HEK293 (cell line): ENCODE measurements at regions not wholly inside any gene's neighbourhood (a gene's known extent, or its start where the extent isn't known, plus 50 kb on each side); places are given as distances from the start of the nearest gene placed in this dataset.

Experiments
- KLF9 ChIP-seq: fragments of 450-650 bp; formaldehyde crosslinking; IDR thresholded peaks from 2 replicates; pipeline ENCODE4 v1.5.1; 2016; ENCODE audit warnings: missing biosample characterization, missing genetic modification characterization, low read depth
- YY1 ChIP-seq: fragments of 450-650 bp; formaldehyde crosslinking; IDR thresholded peaks from 2 replicates; pipeline ENCODE4 v1.5.1; 2018; ENCODE audit warnings: missing biosample characterization, missing genetic modification characterization
- ZNF362 ChIP-seq: fragments of 450-650 bp; formaldehyde crosslinking; IDR thresholded peaks from 2 replicates; pipeline ENCODE4 v1.5.1; 2016; ENCODE audit warnings: missing biosample characterization, missing genetic modification characterization
- TF ChIP-seq, protein P1 (sequence below): fragments of 450-650 bp; formaldehyde crosslinking; IDR thresholded peaks from 2 replicates; pipeline ENCODE4 v1.5.1; 2016; ENCODE audit warnings: missing biosample characterization, missing genetic modification characterization

DNA sequence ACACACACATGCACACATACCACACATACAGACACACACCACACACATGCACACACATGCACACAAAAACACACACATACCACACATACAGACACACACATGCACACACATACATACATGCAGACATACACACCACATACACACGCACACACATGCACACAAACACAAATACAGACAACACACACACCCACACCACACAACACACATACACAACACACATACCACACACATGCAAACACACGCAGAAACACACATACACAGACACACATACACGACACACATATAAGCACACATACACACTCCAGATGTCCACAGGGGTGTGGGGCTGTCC, 60.1 kb upstream of the PPP2R2D start:
- no peak for TF ChIP-seq YY1 (tag by site-specific recombination)
- TF ChIP-seq KLF9 (tag by site-specific recombination), result no peak
- no peak for TF ChIP-seq ZNF362 (tag by site-specific recombination)
- TF ChIP-seq, protein P1, sequence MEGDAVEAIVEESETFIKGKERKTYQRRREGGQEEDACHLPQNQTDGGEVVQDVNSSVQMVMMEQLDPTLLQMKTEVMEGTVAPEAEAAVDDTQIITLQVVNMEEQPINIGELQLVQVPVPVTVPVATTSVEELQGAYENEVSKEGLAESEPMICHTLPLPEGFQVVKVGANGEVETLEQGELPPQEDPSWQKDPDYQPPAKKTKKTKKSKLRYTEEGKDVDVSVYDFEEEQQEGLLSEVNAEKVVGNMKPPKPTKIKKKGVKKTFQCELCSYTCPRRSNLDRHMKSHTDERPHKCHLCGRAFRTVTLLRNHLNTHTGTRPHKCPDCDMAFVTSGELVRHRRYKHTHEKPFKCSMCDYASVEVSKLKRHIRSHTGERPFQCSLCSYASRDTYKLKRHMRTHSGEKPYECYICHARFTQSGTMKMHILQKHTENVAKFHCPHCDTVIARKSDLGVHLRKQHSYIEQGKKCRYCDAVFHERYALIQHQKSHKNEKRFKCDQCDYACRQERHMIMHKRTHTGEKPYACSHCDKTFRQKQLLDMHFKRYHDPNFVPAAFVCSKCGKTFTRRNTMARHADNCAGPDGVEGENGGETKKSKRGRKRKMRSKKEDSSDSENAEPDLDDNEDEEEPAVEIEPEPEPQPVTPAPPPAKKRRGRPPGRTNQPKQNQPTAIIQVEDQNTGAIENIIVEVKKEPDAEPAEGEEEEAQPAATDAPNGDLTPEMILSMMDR (tag by site-specific recombination), result no peak
